Glomerular visceral epithelial cell (primary cell): ENCODE measurements at regions not wholly inside any gene's neighbourhood (a gene's known extent, or its start where the extent isn't known, plus 50 kb on each side); places are given as distances from the start of the nearest gene placed in this dataset.
"Not testable (repeated sequence)": the region's sequence is repeated elsewhere in the genome, so short reads cannot be mapped to it uniquely, and the experiment has no call there.

Source experiments
- DNase-seq: peaks from one replicate; pipeline ENCODE4 v3.0.0-alpha.2; 2016; ENCODE audit errors: extremely low spot score

GRCh38 chr16:80258407-80258806, 282.4 kb upstream of the DYNLRB2 start:
- no peak for DNase-seq

- no peak for DNase-seq
Observed at GRCh38 chr16:80254970-80255369, 285.8 kb upstream of the DYNLRB2 start.

DNA sequence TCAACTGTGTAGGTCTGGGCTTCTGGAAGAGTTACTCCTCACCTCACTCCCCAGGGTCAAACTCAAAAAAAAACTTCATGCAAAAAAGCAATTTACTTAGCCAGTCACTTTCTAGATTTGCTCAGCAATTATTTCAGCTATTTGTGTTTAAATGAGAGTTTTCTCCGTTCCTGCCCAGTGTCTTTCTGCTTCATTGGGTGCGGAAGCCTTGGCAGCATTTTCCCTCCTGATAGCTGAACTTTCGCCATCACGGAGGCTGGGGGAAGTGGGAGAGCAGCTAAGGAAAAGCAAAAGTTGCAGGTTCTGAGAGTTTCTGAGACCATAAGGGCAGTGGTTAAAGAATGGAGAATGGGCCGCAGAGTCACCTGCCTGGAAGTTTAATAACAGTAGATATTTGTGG, 287.1 kb upstream of the DYNLRB2 start:
- DNase-seq = peak; percentile 31

DNA sequence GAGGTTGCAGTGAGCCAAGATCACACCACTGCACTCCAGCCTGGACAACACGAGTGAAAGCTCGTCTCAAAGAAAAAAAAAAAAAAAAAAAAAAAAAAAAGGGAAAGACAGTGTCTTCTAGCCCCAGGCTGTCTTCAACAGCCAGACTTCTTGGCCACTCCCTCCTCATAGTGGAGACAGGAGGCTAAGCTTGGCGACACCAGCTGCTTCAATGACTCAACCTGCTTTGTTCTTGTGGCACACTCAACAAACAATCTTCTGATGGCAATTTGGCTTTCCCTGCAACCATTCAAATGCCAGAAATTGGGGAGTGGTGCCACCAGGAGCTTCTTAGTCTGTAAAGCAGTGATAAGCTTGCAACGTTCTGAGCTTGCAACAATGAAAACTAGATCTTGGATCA, 290.4 kb upstream of the DYNLRB2 start:
- no peak for DNase-seq

- not testable (repeated sequence) for DNase-seq
Observed at GRCh38 chr16:80243303-80243702, 297.5 kb upstream of the DYNLRB2 start.

DNA sequence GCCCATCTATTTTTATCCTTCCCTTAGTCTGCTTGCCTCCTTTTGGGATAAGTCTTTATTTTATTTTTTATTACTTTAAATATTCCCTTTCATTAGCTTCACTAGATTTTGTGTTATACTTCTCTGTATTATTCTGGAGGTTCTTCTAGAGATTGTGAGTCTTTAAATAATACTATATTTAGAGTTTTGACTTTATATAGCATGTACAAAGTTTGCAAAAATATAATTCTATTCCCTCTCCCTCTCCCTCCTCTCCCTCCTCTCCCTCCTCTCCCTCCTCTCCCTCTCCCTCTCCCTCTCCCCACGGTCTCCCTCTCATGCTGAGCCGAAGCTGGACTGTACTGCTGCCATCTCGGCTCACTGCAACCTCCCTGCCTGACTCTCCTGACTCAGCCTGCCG, 298.5 kb upstream of the DYNLRB2 start:
- not testable (repeated sequence) for DNase-seq

DNA sequence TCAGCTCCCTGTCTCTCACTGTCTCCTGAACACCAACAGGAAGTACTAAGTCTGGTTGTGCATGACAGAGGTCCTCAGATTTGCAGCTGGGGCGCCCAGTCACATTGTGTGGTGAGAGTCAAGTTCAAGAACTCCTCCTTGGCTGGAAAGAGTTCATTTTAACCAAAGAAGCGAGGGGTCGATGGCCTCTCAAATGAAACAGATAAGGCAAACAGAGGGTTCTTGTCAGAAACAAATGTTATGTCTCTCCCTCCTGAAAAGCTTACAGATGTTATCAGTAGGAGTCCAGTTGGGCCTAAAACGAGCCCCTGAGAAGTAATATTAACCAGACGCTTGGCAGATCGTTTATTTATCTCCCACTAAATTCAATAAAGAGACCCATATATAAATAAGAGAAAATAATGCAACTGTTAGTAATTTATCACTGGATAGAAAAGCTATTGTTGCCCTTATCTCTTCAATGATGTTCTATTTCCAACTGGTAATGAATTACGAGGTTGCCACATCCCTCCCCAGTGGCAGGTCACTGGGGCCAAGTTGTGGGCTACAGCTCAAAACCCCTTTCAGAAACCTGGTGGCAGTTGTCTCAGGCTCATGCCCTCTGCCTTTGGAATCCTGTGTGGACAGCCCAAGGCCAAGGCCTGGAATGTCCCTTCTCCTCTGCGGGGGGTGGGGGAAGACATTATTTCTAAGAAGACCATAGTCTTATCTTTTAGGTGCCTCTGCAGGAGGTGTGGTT, 307.5 kb upstream of the DYNLRB2 start:
- no peak for DNase-seq

- DNase-seq = peak; percentile 84
Observed at GRCh38 chr16:80231888-80232287, 308.9 kb upstream of the DYNLRB2 start.

DNA sequence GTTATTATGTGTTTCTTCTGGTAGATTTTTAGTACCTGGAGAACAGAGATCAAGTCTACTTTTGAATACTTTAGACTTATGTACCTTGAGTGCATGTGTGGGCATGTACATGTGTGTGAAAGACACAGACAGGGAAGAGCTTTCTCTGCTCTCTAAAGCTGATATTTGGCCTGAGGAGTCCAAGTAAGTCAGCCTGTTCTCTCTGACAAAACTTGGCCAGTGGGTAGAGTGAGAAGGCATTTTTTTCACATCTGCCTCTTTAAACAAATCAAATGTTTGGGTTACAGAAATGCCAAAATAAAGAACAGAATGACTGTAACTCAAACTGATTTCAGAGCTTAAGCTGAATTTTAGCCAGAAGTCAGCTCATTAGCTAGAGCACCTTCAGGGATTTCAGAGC, 309.7 kb upstream of the DYNLRB2 start:
- no peak for DNase-seq

- DNase-seq = no peak
Observed at GRCh38 chr16:80230328-80231120, 310.3 kb upstream of the DYNLRB2 start.

GRCh38 chr16:80226499-80226898, 314.3 kb upstream of the DYNLRB2 start:
- no peak for DNase-seq

DNA sequence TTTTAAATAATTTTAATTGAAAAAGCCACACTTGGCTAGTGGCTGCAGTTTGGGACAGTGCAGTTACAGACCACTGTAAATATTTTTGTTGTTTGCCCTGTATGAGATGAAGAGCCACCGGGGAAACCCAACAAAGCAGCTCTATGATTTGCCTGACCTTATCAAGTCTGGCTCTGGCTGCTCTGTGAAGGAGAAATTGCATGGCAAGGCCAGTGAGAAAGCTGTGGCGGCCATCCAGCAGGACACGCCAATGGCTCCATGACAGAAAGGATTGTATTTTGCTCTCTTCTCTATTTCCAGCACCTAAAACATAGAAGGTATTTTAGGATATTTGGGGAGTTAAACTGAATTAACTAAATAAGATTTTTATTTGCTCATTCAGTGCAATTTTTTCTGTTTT, 330.0 kb upstream of the DYNLRB2 start:
- no peak for DNase-seq

DNA sequence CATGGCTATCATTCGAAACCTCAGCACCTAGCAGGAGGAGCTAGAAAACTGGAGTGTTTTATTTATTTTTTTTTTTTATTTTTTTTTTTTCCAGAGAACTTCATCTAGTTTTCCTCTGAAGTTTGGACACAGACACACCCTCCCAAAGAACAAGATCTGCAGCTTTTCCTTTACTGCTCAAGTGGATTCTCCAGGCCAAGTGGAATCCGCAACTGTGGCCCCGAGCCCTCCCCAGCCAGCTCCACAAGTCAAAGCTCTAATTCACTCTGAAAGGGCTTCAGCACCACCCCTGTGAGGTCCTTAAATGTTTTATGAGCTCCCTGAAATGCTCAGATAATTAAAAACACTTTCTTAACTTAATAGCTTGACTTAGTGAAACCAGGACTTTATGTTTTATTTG, 332.1 kb upstream of the DYNLRB2 start:
- no peak for DNase-seq

GRCh38 chr16:80208015-80208414, 332.8 kb upstream of the DYNLRB2 start:
- no peak for DNase-seq

DNA sequence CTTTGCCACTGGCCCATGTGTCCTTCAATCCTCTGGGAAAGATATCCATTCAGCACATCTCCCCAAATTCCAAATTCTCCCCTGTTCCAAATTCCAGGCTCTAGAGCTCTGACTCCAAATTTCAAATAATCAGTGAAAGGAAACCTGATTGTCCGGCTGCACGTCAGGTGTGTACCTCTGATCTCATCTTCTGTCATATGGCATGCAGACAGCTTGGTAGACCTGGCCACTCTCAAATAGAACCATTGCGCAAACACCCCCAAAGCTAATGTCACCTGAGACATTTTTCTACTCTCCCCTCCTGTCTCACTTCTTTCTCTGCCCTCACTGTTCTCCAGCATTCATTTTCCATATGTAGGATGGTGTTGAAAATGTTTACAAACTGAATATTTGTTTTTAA, 337.0 kb upstream of the DYNLRB2 start:
- no peak for DNase-seq

DNA sequence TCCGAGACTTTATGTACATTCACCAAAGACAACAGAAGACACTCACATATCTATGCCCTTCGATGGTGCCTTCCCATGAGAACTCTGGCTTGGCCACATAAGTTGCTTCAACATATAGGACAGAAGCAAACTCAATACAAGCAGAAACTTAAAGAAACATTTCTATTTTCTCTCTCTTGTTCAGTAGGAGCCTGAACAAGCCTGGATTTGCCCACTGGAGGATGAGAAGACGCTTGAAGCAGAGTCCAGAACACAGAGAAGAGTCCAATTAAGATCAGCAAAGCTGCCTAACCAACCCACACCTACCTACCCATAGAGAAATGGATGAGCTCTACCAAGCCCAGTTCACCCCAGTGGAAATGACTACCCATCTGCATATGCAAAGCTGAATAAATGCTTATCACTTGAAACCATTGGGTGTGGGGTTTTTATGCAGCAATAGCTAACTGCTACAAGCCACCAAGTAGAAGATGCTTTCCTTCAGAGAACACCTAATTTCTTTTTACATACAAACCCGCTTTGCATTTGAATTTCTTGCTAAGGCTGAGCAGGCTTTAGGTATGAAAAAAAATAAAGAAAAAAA, 337.9 kb upstream of the DYNLRB2 start:
- DNase-seq = no peak

DNA sequence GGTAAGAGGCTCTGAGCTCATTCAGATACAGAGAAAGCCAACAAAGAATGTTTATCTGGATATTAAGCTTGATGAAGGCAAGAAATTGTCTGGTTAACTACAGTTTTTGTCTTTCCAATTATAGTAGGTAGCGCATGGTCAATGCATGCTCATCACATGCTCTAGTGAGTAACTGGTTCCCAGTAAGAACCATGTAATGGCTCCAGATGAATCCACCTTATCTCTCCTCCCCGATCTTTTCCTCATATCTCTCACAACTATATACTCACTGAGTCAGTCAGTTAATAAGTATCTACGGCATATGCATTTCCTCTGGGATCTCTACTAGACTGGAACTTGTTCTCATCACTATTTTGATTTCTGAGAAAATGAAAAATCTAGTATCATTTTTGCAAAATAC, 340.7 kb upstream of the DYNLRB2 start:
- DNase-seq = peak; percentile 52

DNA sequence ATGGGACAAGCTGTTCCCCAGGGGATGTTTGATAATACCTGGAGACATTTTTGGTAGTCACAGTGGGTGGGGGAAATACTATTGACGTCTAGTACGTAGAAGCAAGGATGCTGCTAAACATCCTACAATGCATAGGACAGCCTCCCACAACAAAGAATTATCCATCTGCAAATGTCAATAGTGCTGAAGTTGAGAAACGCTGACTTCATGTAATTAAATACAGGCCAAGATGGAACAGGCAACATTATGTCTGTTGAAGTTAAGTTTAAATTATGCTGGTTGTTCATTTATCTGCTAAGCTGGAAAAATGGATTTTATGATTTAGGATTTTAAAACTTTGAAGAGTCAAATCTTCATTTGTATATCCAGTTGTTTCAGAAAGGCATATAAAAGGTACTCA, 341.2 kb upstream of the DYNLRB2 start:
- no peak for DNase-seq

GRCh38 chr16:80198311-80199299, 342.2 kb upstream of the DYNLRB2 start:
- no peak for DNase-seq

- peak; percentile 92 for DNase-seq
Observed at GRCh38 chr16:80197741-80198201, 343.0 kb upstream of the DYNLRB2 start.

DNA sequence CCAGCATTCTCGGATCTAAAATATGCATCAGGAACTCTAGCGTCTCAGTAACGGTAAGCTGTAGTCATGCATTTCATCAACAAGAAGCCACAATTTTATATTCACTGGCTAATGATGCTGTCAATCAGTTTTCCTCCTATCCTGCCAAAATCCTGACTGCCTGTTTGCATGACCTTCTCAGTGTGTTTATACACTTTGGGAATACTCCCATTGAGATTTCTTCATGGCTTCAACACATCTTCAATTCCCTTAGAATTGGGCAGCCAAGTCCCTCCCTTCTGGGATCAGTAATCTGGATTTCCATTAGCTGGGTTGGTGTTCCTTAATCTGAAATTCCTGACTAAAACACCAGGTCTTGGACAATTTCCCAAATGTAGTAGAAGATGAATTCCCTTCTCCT, 348.9 kb upstream of the DYNLRB2 start:
- no peak for DNase-seq
